Gastrocnemius medialis (tissue), 4 donors: ENCODE measurements at regions not wholly inside any gene's neighbourhood (a gene's known extent, or its start where the extent isn't known, plus 50 kb on each side); places are given as distances from the start of the nearest gene placed in this dataset.

Experiments
- CTCF ChIP-seq, 5 experiments: fragments of 450-650 bp in 3 of 5; fragments of 200-600 bp in 2 of 5; sonication (generic) in 2 of 5; IDR thresholded peaks in 4 of 5; conservative IDR thresholded peaks in 1 of 5; 1 replicate in 4 of 5; 2 replicates in 1 of 5; pipeline ENCODE4 v1.5.1; 2016 to 2019; ENCODE audit warnings: antibody characterized with exemption in 5 of 5, mild to moderate bottlenecking in 3 of 5, moderate library complexity in 3 of 5
- POLR2A ChIP-seq, 2 donors: fragments of 450-650 bp; IDR thresholded peaks; one replicate each; pipeline ENCODE4 v1.6.1; 2017; ENCODE audit warnings: antibody characterized with exemption in 2 of 2, mild to moderate bottlenecking in 2 of 2, moderate library complexity in 2 of 2

GRCh38 chr20:51183451-51183850, 160.5 kb upstream of the KCNG1 start:
- no peak for TF ChIP-seq CTCF (IDR thresholded peaks at IDR 0.05 in 4 of 5, conservative IDR thresholded peaks at IDR 0.05 in 1 of 5)
- no peak for TF ChIP-seq POLR2A (IDR thresholded peaks at IDR 0.05)
